HG03097 (cell line): ENCODE measurements at regions not wholly inside any gene's neighbourhood (a gene's known extent, or its start where the extent isn't known, plus 50 kb on each side); places are given as distances from the start of the nearest gene placed in this dataset.
"Not testable (repeated sequence)": the region's sequence is repeated elsewhere in the genome, so short reads cannot be mapped to it uniquely, and the experiment has no call there.

ENCODE experiments used
- ATAC-seq: cut with Tn5 transposase; IDR thresholded peaks from one replicate; pipeline ENCODE4 v1.9.1; 2021; ENCODE audit not compliant: unreplicated experiment, low FRiP score

- ATAC-seq, result no peak
Observed at GRCh38 chr15:96466389-96466947, 136.0 kb downstream of the NR2F2 start.

GRCh38 chr15:96468036-96468435, 137.5 kb downstream of the NR2F2 start:
- no peak for ATAC-seq

- ATAC-seq, result no peak
Observed at GRCh38 chr15:96470681-96471310, 140.3 kb downstream of the NR2F2 start.

- ATAC-seq, result no peak
Observed at GRCh38 chr15:96472681-96473080, 142.2 kb downstream of the NR2F2 start.

GRCh38 chr15:96473556-96473955, 143.1 kb downstream of the NR2F2 start:
- ATAC-seq, result no peak

GRCh38 chr15:96474231-96474664, 143.7 kb downstream of the NR2F2 start:
- ATAC-seq, result no peak

DNA sequence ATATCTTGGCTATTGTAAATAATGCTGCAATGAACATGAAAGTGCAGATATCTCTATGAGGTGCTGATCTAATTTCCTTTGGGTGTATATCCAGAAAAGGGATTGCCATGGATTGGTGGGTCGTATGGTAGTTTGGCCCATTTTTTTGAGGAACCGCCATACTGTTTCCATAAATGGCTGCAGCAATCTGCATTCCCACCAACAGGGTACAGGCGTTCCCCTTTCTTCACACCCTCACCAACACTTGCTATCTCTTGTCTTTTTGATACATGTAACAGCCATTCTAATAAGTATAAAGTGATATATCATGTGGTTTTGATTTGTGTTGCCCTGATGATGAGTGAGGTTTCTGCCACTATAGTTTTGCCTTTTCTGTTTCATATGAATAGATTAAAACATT, 146.7 kb downstream of the NR2F2 start:
- ATAC-seq, result no peak

- ATAC-seq, result not testable (repeated sequence)
Observed at GRCh38 chr15:96484412-96484811, 153.9 kb downstream of the NR2F2 start.

DNA sequence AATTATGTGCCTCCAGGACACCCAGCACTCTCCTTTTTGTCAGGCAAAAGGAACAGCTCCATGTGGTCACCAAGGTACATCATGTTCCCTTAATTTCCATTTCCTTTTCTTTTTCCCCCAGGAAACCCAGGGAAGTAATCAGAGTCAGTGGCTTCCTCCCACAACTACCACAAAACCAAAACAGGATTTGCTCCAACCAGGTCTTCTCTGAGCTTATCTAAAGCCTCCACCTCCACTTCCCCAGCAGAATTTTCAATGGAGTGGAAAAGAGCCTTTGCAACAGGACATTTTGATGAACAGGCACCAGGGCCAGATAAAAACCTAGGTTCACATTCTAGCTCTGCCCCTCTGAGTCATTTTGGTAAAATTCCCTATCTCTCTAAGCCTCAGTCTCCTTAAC, 154.3 kb downstream of the NR2F2 start:
- ATAC-seq, result no peak

GRCh38 chr15:96487245-96487644, 156.7 kb downstream of the NR2F2 start:
- ATAC-seq, result no peak

DNA sequence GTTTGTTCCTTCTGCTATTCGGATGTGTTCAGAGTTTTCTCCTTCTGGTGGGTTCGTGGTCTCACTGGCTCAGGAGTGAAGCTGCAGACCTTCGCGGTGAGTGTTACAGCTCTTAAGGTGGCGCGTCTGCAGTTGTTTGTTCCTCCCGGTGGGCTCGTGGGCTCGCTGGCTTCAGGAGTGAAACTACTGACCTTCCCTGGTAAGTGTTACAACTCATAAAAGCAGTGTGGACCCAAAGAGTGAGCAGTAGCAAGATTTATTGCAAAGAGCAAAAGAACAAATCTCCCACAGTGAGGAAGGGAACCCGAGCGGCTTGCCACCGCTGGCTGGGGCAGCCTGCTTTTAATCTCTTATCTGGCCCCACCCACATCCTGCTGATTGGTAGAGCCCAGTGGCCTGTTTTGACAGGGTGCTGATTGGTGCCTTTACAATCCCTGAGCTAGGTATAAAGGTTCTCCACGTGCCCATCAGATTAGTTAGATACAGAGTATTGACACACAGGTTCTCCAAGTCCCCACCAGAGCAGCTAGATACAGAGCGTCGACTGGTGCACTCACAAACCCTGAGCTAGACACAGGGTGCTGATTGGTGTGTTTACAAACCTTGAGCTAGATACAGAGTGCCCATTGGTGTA, 160.7 kb downstream of the NR2F2 start:
- not testable (repeated sequence) for ATAC-seq

GRCh38 chr15:96491700-96492644, 161.5 kb downstream of the NR2F2 start:
- not testable (repeated sequence) for ATAC-seq

GRCh38 chr15:96494505-96494904, 164.0 kb downstream of the NR2F2 start:
- no peak for ATAC-seq

DNA sequence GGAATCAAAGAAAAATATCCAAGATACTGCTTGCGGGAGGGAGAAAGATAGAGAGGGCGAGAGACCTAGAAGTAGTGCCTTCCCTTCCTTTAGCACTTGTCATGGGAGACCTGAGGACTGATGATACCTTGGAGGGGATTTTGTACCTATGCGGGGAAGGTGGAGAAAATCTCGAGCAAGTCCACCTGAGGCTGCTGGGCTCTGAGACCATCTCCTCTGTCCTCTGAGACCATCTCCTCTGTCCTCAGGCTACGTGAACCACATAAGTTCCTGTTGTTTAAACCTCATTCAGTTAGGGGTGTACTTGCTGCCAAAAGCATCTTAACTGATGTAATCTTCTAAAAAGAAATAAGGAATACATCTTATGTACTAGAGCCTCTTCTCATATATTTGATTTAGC, 164.9 kb downstream of the NR2F2 start:
- no peak for ATAC-seq

GRCh38 chr15:96497951-96498350, 167.5 kb downstream of the NR2F2 start:
- no peak for ATAC-seq

GRCh38 chr15:96500508-96500907, 170.0 kb downstream of the NR2F2 start:
- no peak for ATAC-seq

DNA sequence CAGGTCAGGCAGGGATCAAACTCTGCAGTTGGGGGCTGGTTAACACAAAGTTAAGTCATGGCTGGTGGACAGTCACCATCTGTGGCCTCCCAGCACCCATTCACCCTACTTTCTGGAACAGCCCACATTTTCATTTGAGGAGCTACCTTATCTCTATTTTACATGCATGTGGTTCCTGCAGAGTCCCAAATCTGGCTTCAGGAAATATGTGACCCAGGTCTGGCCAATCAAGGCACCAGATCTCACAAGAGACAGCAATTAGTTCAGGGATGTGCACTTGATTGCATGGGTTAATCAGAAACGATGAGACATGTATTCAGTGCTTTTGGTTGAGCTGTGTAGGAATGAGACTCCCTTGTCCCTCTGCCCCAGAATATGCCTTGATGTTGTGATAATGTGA, 170.9 kb downstream of the NR2F2 start:
- ATAC-seq, result no peak

DNA sequence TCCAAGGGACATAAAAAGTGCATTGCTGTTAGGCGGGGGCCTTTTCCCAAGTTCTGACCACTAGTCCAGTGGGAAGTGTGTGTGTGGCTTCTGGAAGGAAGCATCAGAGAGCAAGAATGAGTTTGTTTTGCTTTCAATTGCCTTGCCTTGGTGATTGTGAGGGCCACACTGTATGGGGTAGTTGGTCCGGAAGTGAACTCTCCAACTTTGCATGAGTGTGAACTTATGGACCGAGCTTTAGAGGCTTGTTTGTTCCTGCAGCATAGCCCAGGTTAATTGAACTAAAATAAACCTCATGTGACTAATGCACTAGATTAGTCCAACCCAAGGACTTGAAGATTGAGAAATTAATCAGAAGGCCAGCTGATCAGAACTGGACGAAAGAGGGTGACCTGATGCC, 171.7 kb downstream of the NR2F2 start:
- no peak for ATAC-seq

- ATAC-seq, result no peak
Observed at GRCh38 chr15:96503276-96503675, 172.8 kb downstream of the NR2F2 start.

- no peak for ATAC-seq
Observed at GRCh38 chr15:96504371-96504770, 173.9 kb downstream of the NR2F2 start.

- ATAC-seq, result no peak
Observed at GRCh38 chr15:96505014-96505413, 174.5 kb downstream of the NR2F2 start.
